PFSK-1 (cell line): ENCODE measurements at regions not wholly inside any gene's neighbourhood (a gene's known extent, or its start where the extent isn't known, plus 50 kb on each side); places are given as distances from the start of the nearest gene placed in this dataset.

ENCODE experiments used
- FOXP2 ChIP-seq: optimal IDR thresholded peaks from 2 replicates; pipeline ENCODE3; 2011; ENCODE audit warnings: borderline replicate concordance, control low read depth, inconsistent platforms; ENCODE audit not compliant: insufficient read depth; ENCODE audit errors: extremely low read length, extremely low read depth
- POLR2AphosphoS5 ChIP-seq: IDR thresholded peaks from 2 replicates; pipeline ENCODE4 v1.6.1; 2012; ENCODE audit warnings: low read depth, mild to moderate bottlenecking, control low read depth, low read length, moderate library complexity
- REST ChIP-seq, 2 experiments: IDR thresholded peaks; 2 replicates each; pipeline versions ENCODE4 v1.6.1 to v1.8.0; 2011 to 2012; ENCODE audit warnings: low read depth in 2 of 2, low read length in 2 of 2, control low read depth in 1 of 2, inconsistent platforms in 1 of 2, mild to moderate bottlenecking in 1 of 2, moderate library complexity in 1 of 2; ENCODE audit not compliant: insufficient read depth in 1 of 2
- SIN3A ChIP-seq: IDR thresholded peaks from 2 replicates; pipeline ENCODE4 v1.6.1; 2012; ENCODE audit warnings: mild to moderate bottlenecking, low read length, moderate library complexity, borderline replicate concordance; ENCODE audit not compliant: insufficient read depth
- TAF1 ChIP-seq: IDR thresholded peaks from 2 replicates; pipeline ENCODE4 v1.6.1; 2012; ENCODE audit warnings: low read length, control low read depth, borderline replicate concordance; ENCODE audit not compliant: insufficient read depth

- TF ChIP-seq POLR2AphosphoS5, result no peak
- TF ChIP-seq FOXP2, result no peak
- no peak for TF ChIP-seq REST (IDR thresholded peaks at IDR 0.05; ENCODE audit: insufficient read depth in 1 of 2, low read depth in 2 of 2, low read length in 2 of 2)
These were observed 485.8 kb downstream of the NTRK2 start for GRCh38 chr9:85155352-85155751.

- TF ChIP-seq REST (IDR thresholded peaks at IDR 0.05; ENCODE audit: insufficient read depth in 1 of 2, low read depth in 2 of 2, low read length in 2 of 2) (no peak), SIN3A (no peak), FOXP2 (no peak), POLR2AphosphoS5 (no peak), TAF1 (no peak)
These were observed 482.2 kb downstream of the NTRK2 start for GRCh38 chr9:85151741-85152140.

GRCh38 chr9:85151162-85151561 is 481.6 kb downstream of the NTRK2 start:
- TF ChIP-seq TAF1 (no peak), FOXP2 (no peak), SIN3A (no peak), POLR2AphosphoS5 (no peak), REST (IDR thresholded peaks at IDR 0.05; ENCODE audit: insufficient read depth in 1 of 2, low read depth in 2 of 2, low read length in 2 of 2) (no peak)

- TF ChIP-seq SIN3A, result no peak
- TF ChIP-seq FOXP2, result no peak
- no peak for TF ChIP-seq TAF1
- TF ChIP-seq REST (IDR thresholded peaks at IDR 0.05; ENCODE audit: insufficient read depth in 1 of 2, low read depth in 2 of 2, low read length in 2 of 2), result no peak
- TF ChIP-seq POLR2AphosphoS5, result no peak
These were observed 477.6 kb downstream of the NTRK2 start for GRCh38 chr9:85147046-85147640.

GRCh38 chr9:85142968-85143367 is 473.4 kb downstream of the NTRK2 start:
- TF ChIP-seq TAF1 (no peak), FOXP2 (no peak), POLR2AphosphoS5 (no peak), SIN3A (no peak), REST (IDR thresholded peaks at IDR 0.05; ENCODE audit: insufficient read depth in 1 of 2, low read depth in 2 of 2, low read length in 2 of 2) (no peak)
